ENCODE measurements at regions not wholly inside any gene's neighbourhood (a gene's known extent, or its start where the extent isn't known, plus 50 kb on each side); places are given as distances from the start of the nearest gene placed in this dataset.
A peak's percentile ranks its signal among the peaks of the same experiment; 100 is the strongest.

- POLR2A ChIA-PET (ENCODE audit: unreplicated experiment) = no interaction called here
- CTCF ChIA-PET = no interaction called here
Observed at GRCh38 chr6:27545271-27546046, 72.6 kb upstream of the ZNF184 start.

More at GRCh38 chr6:27545271-27546046, 72.6 kb upstream of the ZNF184 start:
- no peaks in the 10 kb centered on the region for H3K9me1 ChIP-seq (ENCODE audit: insufficient read depth, low read length)
- dilution Hi-C loops (cut with HindIII; ENCODE audit: low sequenced_read_pairs, unreplicated experiment) = no loop called here
- 14% methylated on average over 8 of the region's 32 CpGs; no CpG with 5 or more reads in 1 of the 2 experiments for WGBS, 2 experiments (ENCODE audit: extremely low coverage in 2 of 2, insufficient read length in 1 of 2)
- H3K27ac ChIP-seq (ENCODE audit: insufficient read depth, low read length) = no peak overlapping the region
- no peak overlapping the region for H2BK5ac ChIP-seq (ENCODE audit: low read depth, low read length, poor library complexity, severe bottlenecking)
- in situ Hi-C loops (cut with MboI; ENCODE audit: low sequenced_read_pairs) = no loop called here
- TF ChIP-seq RFX5 (IDR thresholded peaks at IDR 0.05; ENCODE audit: low read depth, low read length) = no peak
- no peak for TF ChIP-seq RAD21 (IDR thresholded peaks at IDR 0.05; ENCODE audit: low read length)
- no peak for TF ChIP-seq ELK1 (IDR thresholded peaks at IDR 0.05; ENCODE audit: borderline replicate concordance, low read depth, low read length)
- TF ChIP-seq CEBPB (IDR thresholded peaks at IDR 0.05; ENCODE audit: low read depth, low read length) = peak; percentile 58; the same call in 1 of the 2 replicates
- TF ChIP-seq MXI1 (IDR thresholded peaks at IDR 0.05; ENCODE audit: borderline replicate concordance, low read depth, low read length) = no peak
- peak overlapping the region; percentile 85 for H3K4me2 ChIP-seq (ENCODE audit: low read depth, low read length)
- no peak overlapping the region for H4K5ac ChIP-seq (ENCODE audit: low read depth, low read length)
- no peaks in the 10 kb centered on the region for H3K4me1 ChIP-seq (ENCODE audit: control insufficient read depth, insufficient read depth, low read length)
- H4K91ac ChIP-seq (ENCODE audit: insufficient read depth, low read depth, low read length) = no peak overlapping the region
- no peak overlapping the region for H3K14ac ChIP-seq (replicated peaks; ENCODE audit: low read depth, low read length)
- H4K8ac ChIP-seq (ENCODE audit: low read depth in 2 of 2, low read length in 2 of 2) = no peak overlapping the region
- no peak overlapping the region for H3K23ac ChIP-seq (ENCODE audit: low read depth, low read length)
- no peak overlapping the region for H2BK20ac ChIP-seq (ENCODE audit: low read depth, low read length)
- H2AFZ ChIP-seq (replicated peaks; ENCODE audit: low read length, poor library complexity) = peak overlapping the region; percentile 74
- H3K9me3 ChIP-seq (ENCODE audit: control insufficient read depth, insufficient read depth, low read length) = no peaks in the 10 kb centered on the region
- no peak overlapping the region for H2BK15ac ChIP-seq (ENCODE audit: low read depth, low read length)
- no peak overlapping the region; the same call in 1 of the 2 replicates for H3K9ac ChIP-seq (ENCODE audit: low read depth, low read length)
- H2AK5ac ChIP-seq (ENCODE audit: low read depth, low read length) = no peak overlapping the region
- H2BK120ac ChIP-seq (ENCODE audit: low read depth, low read length) = no peak overlapping the region
- no peak overlapping the region for H3K18ac ChIP-seq (ENCODE audit: low read depth, low read length)
- BruUV-seq (replicated peaks) = no TSS peak
- intact Hi-C loops (cut with micrococcal nuclease) = loop anchor here (1.0 to 5.0 kb wide), 4 partner anchors 26 to 142 kb away; no protein-coding TSS in a partner anchor
- H3K79me1 ChIP-seq (ENCODE audit: low read depth in 1 of 2, low read length in 2 of 2) = no peaks in the 10 kb centered on the region
- no peak overlapping the region for H3K4ac ChIP-seq (ENCODE audit: low read depth, low read length)
- H3K4me3 ChIP-seq (ENCODE audit: insufficient read depth, low read depth, low read length) = peak overlapping the region; percentile 50
- H3K56ac ChIP-seq (ENCODE audit: extremely low read depth, insufficient read depth, low read length) = no peak overlapping the region
- no peaks in the 10 kb centered on the region for H4K20me1 ChIP-seq (ENCODE audit: insufficient read depth, low read length)
- DNase-seq (peak; percentile 76), ATAC-seq (ENCODE audit: low read depth) (peak; percentile 84)
- H2AK9ac ChIP-seq (replicated peaks; ENCODE audit: low read depth, low read length, poor library complexity) = no peak overlapping the region
- no peaks in the 10 kb centered on the region for H3K36me3 ChIP-seq (ENCODE audit: control insufficient read depth, insufficient read depth, low read length)
- H3K27me3 ChIP-seq (ENCODE audit: control insufficient read depth, insufficient read depth, low read length) = no peaks in the 10 kb centered on the region

Measured in IMR-90 (cell line).